CD14-positive monocyte (primary cell): ENCODE measurements at regions not wholly inside any gene's neighbourhood (a gene's known extent, or its start where the extent isn't known, plus 50 kb on each side); places are given as distances from the start of the nearest gene placed in this dataset.

Source experiments
- DNase-seq, 3 donors: peaks; one replicate each; pipeline ENCODE4 v3.0.0-alpha.2; 2011 to 2022
- H2AFZ ChIP-seq: 2 replicates; pipeline ENCODE4 v1.6.0; 2012; ENCODE audit warnings: mild to moderate bottlenecking, low read depth, low read length, inconsistent platforms; ENCODE audit not compliant: insufficient read depth, poor library complexity, severe bottlenecking
- H3K27ac ChIP-seq, 2 donors: 1 replicate in 1 of 2; 2 replicates in 1 of 2; pipeline ENCODE4 v1.5.1; 2012 to 2013; ENCODE audit warnings: low read length in 2 of 2, control low read depth in 1 of 2, inconsistent platforms in 1 of 2, low read depth in 1 of 2, mild to moderate bottlenecking in 1 of 2
- H3K27me3 ChIP-seq, 2 donors: one replicate each; pipeline versions ENCODE4 v1.6.0 to v1.6.1; 2011 to 2013; ENCODE audit warnings: low read length in 2 of 2; ENCODE audit not compliant: control insufficient read depth in 2 of 2, insufficient read depth in 2 of 2
- H3K36me3 ChIP-seq, 2 donors: replicated peaks in 1 of 2; 1 replicate in 1 of 2; 2 replicates in 1 of 2; pipeline versions ENCODE4 v1.5.1 to v1.6.1; 2012 to 2013; ENCODE audit warnings: low read length in 2 of 2, control low read depth in 1 of 2, inconsistent platforms in 1 of 2, mild to moderate bottlenecking in 1 of 2; ENCODE audit not compliant: insufficient read depth in 2 of 2, control insufficient read depth in 1 of 2
- H3K4me1 ChIP-seq, 2 donors: 1 replicate in 1 of 2; 2 replicates in 1 of 2; pipeline versions ENCODE4 v1.5.1 to v1.6.1; 2012 to 2013; ENCODE audit warnings: low read length in 2 of 2, control low read depth in 1 of 2, inconsistent platforms in 1 of 2, mild to moderate bottlenecking in 1 of 2, moderate library complexity in 1 of 2; ENCODE audit not compliant: insufficient read depth in 2 of 2, control insufficient read depth in 1 of 2
- H3K4me2 ChIP-seq: replicated peaks from 2 replicates; pipeline ENCODE3; 2012; ENCODE audit warnings: low read length, moderate library complexity, mild to moderate bottlenecking; ENCODE audit not compliant: poor library complexity, severe bottlenecking; ENCODE audit errors: extremely low read depth
- H3K4me3 ChIP-seq, 3 experiments: fragments of 200-600 bp in 1 of 3; sonication (generic) in 1 of 3; replicated peaks in 1 of 3; 1 replicate in 2 of 3; 2 replicates in 1 of 3; pipeline ENCODE4 v1.5.1; 2011 to 2013; ENCODE audit warnings: low read length in 3 of 3, mild to moderate bottlenecking in 3 of 3, control low read depth in 2 of 3, low read depth in 2 of 3, inconsistent platforms in 1 of 3, moderate library complexity in 1 of 3
- H3K79me2 ChIP-seq: 2 replicates; pipeline ENCODE4 v1.6.0; 2012; ENCODE audit warnings: mild to moderate bottlenecking, control low read depth, inconsistent platforms, low read length, moderate library complexity; ENCODE audit not compliant: insufficient read depth
- H3K9ac ChIP-seq: 2 replicates; pipeline ENCODE4 v1.6.0; 2017; ENCODE audit warnings: low read length, mild to moderate bottlenecking; ENCODE audit not compliant: insufficient read depth, poor library complexity, severe bottlenecking
- H3K9me3 ChIP-seq, 2 donors: replicated peaks in 1 of 2; 1 replicate in 1 of 2; 2 replicates in 1 of 2; pipeline versions ENCODE4 v1.5.1 to v1.6.1; 2012 to 2013; ENCODE audit warnings: low read length in 2 of 2, control low read depth in 1 of 2; ENCODE audit not compliant: control insufficient read depth in 1 of 2, insufficient read depth in 1 of 2
- H4K20me1 ChIP-seq: 2 replicates; pipeline ENCODE4 v1.6.0; 2012; ENCODE audit warnings: mild to moderate bottlenecking, low read length, control low read depth, moderate library complexity; ENCODE audit not compliant: insufficient read depth
- H3K27ac Mint-ChIP-seq, 7 donors: one replicate each; pipeline ENCODE4 v1.8.0; 2020; ENCODE audit warnings: mild to moderate bottlenecking in 7 of 7, mixed read lengths in 7 of 7, moderate library complexity in 6 of 7, inconsistent platforms in 2 of 7
- H3K27me3 Mint-ChIP-seq, 3 donors: one replicate each; pipeline ENCODE4 v1.8.0; 2021 to 2022; ENCODE audit warnings: low read depth in 3 of 3, mild to moderate bottlenecking in 3 of 3, mixed read lengths in 3 of 3, moderate library complexity in 3 of 3, inconsistent platforms in 1 of 3
- H3K36me3 Mint-ChIP-seq, 2 donors: one replicate each; pipeline ENCODE4 v1.8.0; 2020; ENCODE audit warnings: mixed read lengths in 2 of 2, inconsistent platforms in 1 of 2, mild to moderate bottlenecking in 1 of 2
- H3K4me1 Mint-ChIP-seq: one replicate; pipeline ENCODE4 v1.8.0; 2020; ENCODE audit warnings: mild to moderate bottlenecking, mixed read lengths
- H3K4me3 Mint-ChIP-seq, 2 donors: one replicate each; pipeline ENCODE4 v1.8.0; 2020; ENCODE audit warnings: mild to moderate bottlenecking in 2 of 2, mixed read lengths in 2 of 2, moderate library complexity in 1 of 2
- H3K9me3 Mint-ChIP-seq, 7 donors: one replicate each; pipeline ENCODE4 v1.8.0; 2020 to 2022; ENCODE audit warnings: mixed read lengths in 7 of 7, mild to moderate bottlenecking in 6 of 7, moderate library complexity in 6 of 7, inconsistent platforms in 2 of 7
- CTCF ChIP-seq: fragments of 200-600 bp; IDR thresholded peaks from one replicate; pipeline ENCODE4 v1.8.0; 2022; ENCODE audit warnings: antibody characterized with exemption, mild to moderate bottlenecking
- WGBS: methylation state at CpG from one replicate; pipeline ENCODE4 v1.1.5; 2013; ENCODE audit warnings: missing lambda C conversion rate; ENCODE audit not compliant: insufficient coverage; 5-methylcytosine and 5-hydroxymethylcytosine counted together
- intact Hi-C, 2 donors: fragments of 100-400 bp; cut with micrococcal nuclease; formaldehyde crosslinking; loops; one replicate each; pipeline versions ENCODE4 v1.15.0 to v1.15.1; 2023

- no peaks in the 10 kb centered on the region for H3K36me3 Mint-ChIP-seq
- no peaks in the 10 kb centered on the region for H3K9me3 ChIP-seq
- H3K4me2 ChIP-seq: no peak overlapping the region
- H3K9ac ChIP-seq: no peak overlapping the region
- H3K27ac Mint-ChIP-seq: no peak overlapping the region
- no peaks in the 10 kb centered on the region for H4K20me1 ChIP-seq
- no peak overlapping the region for H2AFZ ChIP-seq
- H3K4me1 Mint-ChIP-seq: no peaks in the 10 kb centered on the region
- H3K36me3 ChIP-seq: no peaks in the 10 kb centered on the region
- intact Hi-C loops: no loop called here
- no peaks in the 10 kb centered on the region for H3K79me2 ChIP-seq
- no peak for TF ChIP-seq CTCF
- no peak overlapping the region for H3K27ac ChIP-seq
- H3K4me1 ChIP-seq: no peaks in the 10 kb centered on the region
- peaks cover 0 to 3% (median 0%) of the 10 kb centered on the region in 7 donors for H3K9me3 Mint-ChIP-seq
- DNase-seq: no peak
- WGBS: no CpG with 5 or more reads among the region's 2 CpGs
- H3K27me3 ChIP-seq: no peaks in the 10 kb centered on the region
- H3K27me3 Mint-ChIP-seq: no peaks in the 10 kb centered on the region
- no peak overlapping the region for H3K4me3 Mint-ChIP-seq
- H3K4me3 ChIP-seq: no peak overlapping the region
These were observed 162.5 kb upstream of the SLITRK1 start for GRCh38 chr13:84044805-84045204.

GRCh38 chr13:84038001-84038400, 155.7 kb upstream of the SLITRK1 start:
- H3K27me3 ChIP-seq: no peaks in the 10 kb centered on the region
- H3K4me1 ChIP-seq: no peaks in the 10 kb centered on the region
- H3K9me3 ChIP-seq: peaks cover 0 to 7% of the 10 kb centered on the region in 2 donors
- Mint-ChIP-seq H3K36me3 (no peaks in the 10 kb centered on the region), H3K4me3 (no peak overlapping the region), H3K27me3 (no peaks in the 10 kb centered on the region), H3K27ac (no peak overlapping the region), H3K4me1 (peaks cover 3% of the 10 kb centered on the region), H3K9me3 (peaks cover 0 to 7% (median 4%) of the 10 kb centered on the region in 7 donors)
- DNase-seq: no peak
- H3K4me3 ChIP-seq: no peak overlapping the region
- no peak overlapping the region for H3K9ac ChIP-seq
- intact Hi-C loops: no loop called here
- H2AFZ ChIP-seq: no peak overlapping the region
- H3K36me3 ChIP-seq: no peaks in the 10 kb centered on the region
- no peak overlapping the region for H3K4me2 ChIP-seq
- no peak for TF ChIP-seq CTCF
- no peaks in the 10 kb centered on the region for H3K79me2 ChIP-seq
- WGBS: no CpG with 5 or more reads among the region's 1 CpG
- no peaks in the 10 kb centered on the region for H4K20me1 ChIP-seq
- H3K27ac ChIP-seq: no peak overlapping the region
